ENCODE measurements at regions not wholly inside any gene's neighbourhood (a gene's known extent, or its start where the extent isn't known, plus 50 kb on each side); places are given as distances from the start of the nearest gene placed in this dataset.

GRCh38 chr12:67450441-67450840 lies 181.3 kb downstream of the CAND1 start:
- TF ChIP-seq CTCF (IDR thresholded peaks at IDR 0.05; ENCODE audit: insufficient read depth, low read depth, low read length, missing control alignments) = no peak
- peak; percentile 23 for DNase-seq (ENCODE audit: low read depth)
- H3K4me3 ChIP-seq (ENCODE audit: low read depth, low read length) = no peak overlapping the region

GRCh38 chr12:67451206-67451605 lies 182.0 kb downstream of the CAND1 start:
- DNase-seq (ENCODE audit: low read depth) = no peak
- H3K4me3 ChIP-seq (ENCODE audit: low read depth, low read length) = no peak overlapping the region
- TF ChIP-seq CTCF (IDR thresholded peaks at IDR 0.05; ENCODE audit: insufficient read depth, low read depth, low read length, missing control alignments) = no peak

GRCh38 chr12:67452119-67452805 lies 183.1 kb downstream of the CAND1 start:
- TF ChIP-seq CTCF (IDR thresholded peaks at IDR 0.05; ENCODE audit: insufficient read depth, low read depth, low read length, missing control alignments) = no peak
- H3K4me3 ChIP-seq (ENCODE audit: low read depth, low read length) = no peak overlapping the region
- DNase-seq (ENCODE audit: low read depth) = peak; percentile 90

GRCh38 chr12:67453191-67453590 lies 184.0 kb downstream of the CAND1 start:
- no peak for TF ChIP-seq CTCF (IDR thresholded peaks at IDR 0.05; ENCODE audit: insufficient read depth, low read depth, low read length, missing control alignments)
- no peak overlapping the region for H3K4me3 ChIP-seq (ENCODE audit: low read depth, low read length)
- DNase-seq (ENCODE audit: low read depth) = no peak

- TF ChIP-seq CTCF (IDR thresholded peaks at IDR 0.05; ENCODE audit: insufficient read depth, low read depth, low read length, missing control alignments) = no peak
- DNase-seq (ENCODE audit: low read depth) = no peak
- H3K4me3 ChIP-seq (ENCODE audit: low read depth, low read length) = no peak overlapping the region
Observed at GRCh38 chr12:67455236-67455635, 186.1 kb downstream of the CAND1 start.

- H3K4me3 ChIP-seq (ENCODE audit: low read depth, low read length) = no peak overlapping the region
- no peak for TF ChIP-seq CTCF (IDR thresholded peaks at IDR 0.05; ENCODE audit: insufficient read depth, low read depth, low read length, missing control alignments)
- peak; percentile 38 for DNase-seq (ENCODE audit: low read depth)
Observed at GRCh38 chr12:67456431-67456901, 187.3 kb downstream of the CAND1 start.

- TF ChIP-seq CTCF (IDR thresholded peaks at IDR 0.05; ENCODE audit: insufficient read depth, low read depth, low read length, missing control alignments) = no peak
- no peak for DNase-seq (ENCODE audit: low read depth)
- H3K4me3 ChIP-seq (ENCODE audit: low read depth, low read length) = no peak overlapping the region
Observed at GRCh38 chr12:67457136-67457535, 188.0 kb downstream of the CAND1 start.
